ENCODE measurements at regions not wholly inside any gene's neighbourhood (a gene's known extent, or its start where the extent isn't known, plus 50 kb on each side); places are given as distances from the start of the nearest gene placed in this dataset.

GRCh38 chr5:1998716-1999317 is 116.1 kb upstream of the IRX4 start:
- TF ChIP-seq EZH2 (IDR thresholded peaks at IDR 0.05; ENCODE audit: borderline replicate concordance, low read length) (no peak), CTCF (IDR thresholded peaks at IDR 0.05; ENCODE audit: low read length) (no peak)

Data from OCI-LY1 (cell line).